Stomach (tissue), 4 donors: ENCODE measurements at regions not wholly inside any gene's neighbourhood (a gene's known extent, or its start where the extent isn't known, plus 50 kb on each side); places are given as distances from the start of the nearest gene placed in this dataset.

Experiments
- CTCF ChIP-seq, 7 experiments: fragments of 450-650 bp in 4 of 7; fragments of 200-600 bp in 3 of 7; sonication (generic) in 3 of 7; IDR thresholded peaks; one replicate each; pipeline ENCODE4 v1.5.1; 2016 to 2019; ENCODE audit warnings: antibody characterized with exemption in 7 of 7, control low read depth in 2 of 7, mild to moderate bottlenecking in 1 of 7
- EP300 ChIP-seq: sonication (generic); formaldehyde crosslinking; IDR thresholded peaks from one replicate; pipeline ENCODE4 v1.6.1; 2017; ENCODE audit warnings: antibody characterized with exemption
- POLR2A ChIP-seq, 4 donors: fragments of 450-650 bp; IDR thresholded peaks; one replicate each; pipeline ENCODE4 v1.6.1; 2016; ENCODE audit warnings: antibody characterized with exemption in 4 of 4, control low read depth in 2 of 4, mild to moderate bottlenecking in 1 of 4, moderate library complexity in 1 of 4

- TF ChIP-seq EP300 (no peak), POLR2A (IDR thresholded peaks at IDR 0.05) (no peak), CTCF (IDR thresholded peaks at IDR 0.05) (no peak)
Measured at GRCh38 chr10:43970018-43970698, 321.5 kb upstream of the ZNF32 start.
